Central memory CD4-positive, alpha-beta T cell (primary cell): ENCODE measurements at regions not wholly inside any gene's neighbourhood (a gene's known extent, or its start where the extent isn't known, plus 50 kb on each side); places are given as distances from the start of the nearest gene placed in this dataset.

Experiments
- DNase-seq: peaks from one replicate; pipeline ENCODE4 v3.0.0; 2022

- no peak for DNase-seq
Observed at GRCh38 chr15:31782016-31782783, 248.1 kb upstream of the CHRNA7 start.

- DNase-seq: no peak
Observed at GRCh38 chr15:31782951-31783350, 247.4 kb upstream of the CHRNA7 start.

- no peak for DNase-seq
Observed at GRCh38 chr15:31786360-31786759, 244.0 kb upstream of the CHRNA7 start.

- DNase-seq: no peak
Observed at GRCh38 chr15:31788104-31788503, 242.2 kb upstream of the CHRNA7 start.

- no peak for DNase-seq
Observed at GRCh38 chr15:31792611-31793199, 237.6 kb upstream of the CHRNA7 start.

GRCh38 chr15:31799319-31799714 lies 231.0 kb upstream of the CHRNA7 start:
- no peak for DNase-seq

- DNase-seq: no peak
Observed at GRCh38 chr15:31799715-31800321, 230.5 kb upstream of the CHRNA7 start.

- DNase-seq: no peak
Observed at GRCh38 chr15:31801152-31801551, 229.2 kb upstream of the CHRNA7 start.

- DNase-seq: no peak
Observed at GRCh38 chr15:31802761-31803160, 227.6 kb upstream of the CHRNA7 start.

- no peak for DNase-seq
Observed at GRCh38 chr15:31803388-31803884, 226.9 kb upstream of the CHRNA7 start.

GRCh38 chr15:31805090-31805662 lies 225.1 kb upstream of the CHRNA7 start:
- DNase-seq: no peak

GRCh38 chr15:31806106-31806505 lies 224.2 kb upstream of the CHRNA7 start:
- no peak for DNase-seq

- DNase-seq: no peak
Observed at GRCh38 chr15:31811641-31812040, 218.7 kb upstream of the CHRNA7 start.

GRCh38 chr15:31814082-31814481 lies 216.2 kb upstream of the CHRNA7 start:
- no peak for DNase-seq

GRCh38 chr15:31815411-31816155 lies 214.7 kb upstream of the CHRNA7 start:
- no peak for DNase-seq

GRCh38 chr15:31822463-31822862 lies 207.9 kb upstream of the CHRNA7 start:
- DNase-seq: no peak

GRCh38 chr15:31824024-31824423 lies 206.3 kb upstream of the CHRNA7 start:
- DNase-seq: no peak

- DNase-seq: no peak
Observed at GRCh38 chr15:31828594-31828993, 201.7 kb upstream of the CHRNA7 start.

GRCh38 chr15:31830591-31830990 lies 199.7 kb upstream of the CHRNA7 start:
- no peak for DNase-seq

GRCh38 chr15:31831596-31831995 lies 198.7 kb upstream of the CHRNA7 start:
- no peak for DNase-seq

GRCh38 chr15:31834654-31835053 lies 195.7 kb upstream of the CHRNA7 start:
- no peak for DNase-seq

- no peak for DNase-seq
Observed at GRCh38 chr15:31839388-31839787, 190.9 kb upstream of the CHRNA7 start.
